MM.1S (cell line): ENCODE measurements at regions not wholly inside any gene's neighbourhood (a gene's known extent, or its start where the extent isn't known, plus 50 kb on each side); places are given as distances from the start of the nearest gene placed in this dataset.

Experiments used
- EZH2 ChIP-seq: fragments of 300-600 bp; sonication (generic); optimal IDR thresholded peaks from 2 replicates; pipeline ENCODE3; 2017; ENCODE audit warnings: low read depth, mild to moderate bottlenecking, antibody characterized with exemption, low read length, mixed read lengths
- EZH2phosphoT487 ChIP-seq: fragments of 300-600 bp; sonication (generic); IDR thresholded peaks from 2 replicates; pipeline ENCODE4 v1.6.1; 2018; ENCODE audit warnings: antibody characterized with exemption, low read length
- TF ChIP-seq, protein P1 (sequence below): fragments of 300-600 bp; sonication (generic); IDR thresholded peaks from 2 replicates; pipeline ENCODE4 v1.5.1; 2016; ENCODE audit warnings: antibody characterized with exemption, low read length, mixed read lengths

DNA sequence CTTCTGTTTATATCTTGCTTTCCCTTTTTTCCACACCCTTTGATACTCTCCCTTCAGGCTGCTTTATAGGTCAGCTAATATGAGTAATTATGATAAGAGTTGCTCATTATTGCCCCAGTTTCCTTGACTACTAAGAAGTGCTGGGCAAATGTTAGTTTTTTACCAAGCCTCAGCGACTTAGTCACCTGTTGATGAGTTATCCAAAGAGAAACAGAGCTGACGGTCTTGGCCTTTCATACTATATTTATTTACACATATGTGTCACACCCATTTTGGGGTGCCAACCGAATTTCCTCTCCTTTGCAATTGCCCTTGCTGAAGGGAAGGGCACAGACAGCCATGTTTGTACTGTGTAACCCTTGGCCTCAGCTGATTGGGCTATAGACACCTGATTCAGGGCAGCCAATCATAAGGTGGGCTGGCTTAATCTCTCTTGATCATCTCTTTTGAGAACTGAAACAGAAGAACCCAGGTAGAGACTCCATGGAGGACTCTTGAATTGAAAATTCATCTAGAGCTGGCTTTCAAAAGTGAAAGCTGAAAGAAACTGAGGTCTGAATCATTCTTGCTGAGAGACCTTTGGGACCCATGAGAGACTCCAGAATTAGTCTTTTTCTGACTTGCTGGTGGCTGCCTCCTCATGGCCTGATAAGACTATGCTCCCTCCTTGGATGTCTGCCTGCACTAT is 111.7 kb upstream of the RPS6KA3 start:
- TF ChIP-seq EZH2: no peak
- TF ChIP-seq, protein P1, sequence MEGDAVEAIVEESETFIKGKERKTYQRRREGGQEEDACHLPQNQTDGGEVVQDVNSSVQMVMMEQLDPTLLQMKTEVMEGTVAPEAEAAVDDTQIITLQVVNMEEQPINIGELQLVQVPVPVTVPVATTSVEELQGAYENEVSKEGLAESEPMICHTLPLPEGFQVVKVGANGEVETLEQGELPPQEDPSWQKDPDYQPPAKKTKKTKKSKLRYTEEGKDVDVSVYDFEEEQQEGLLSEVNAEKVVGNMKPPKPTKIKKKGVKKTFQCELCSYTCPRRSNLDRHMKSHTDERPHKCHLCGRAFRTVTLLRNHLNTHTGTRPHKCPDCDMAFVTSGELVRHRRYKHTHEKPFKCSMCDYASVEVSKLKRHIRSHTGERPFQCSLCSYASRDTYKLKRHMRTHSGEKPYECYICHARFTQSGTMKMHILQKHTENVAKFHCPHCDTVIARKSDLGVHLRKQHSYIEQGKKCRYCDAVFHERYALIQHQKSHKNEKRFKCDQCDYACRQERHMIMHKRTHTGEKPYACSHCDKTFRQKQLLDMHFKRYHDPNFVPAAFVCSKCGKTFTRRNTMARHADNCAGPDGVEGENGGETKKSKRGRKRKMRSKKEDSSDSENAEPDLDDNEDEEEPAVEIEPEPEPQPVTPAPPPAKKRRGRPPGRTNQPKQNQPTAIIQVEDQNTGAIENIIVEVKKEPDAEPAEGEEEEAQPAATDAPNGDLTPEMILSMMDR: no peak
- TF ChIP-seq EZH2phosphoT487: no peak
